BLaER1 treated with 17β-estradiol and CSF1 and Interleukin-3, amounts not matched to agents 10 nM and 100 nM (cell line): ENCODE measurements at regions not wholly inside any gene's neighbourhood (a gene's known extent, or its start where the extent isn't known, plus 50 kb on each side); places are given as distances from the start of the nearest gene placed in this dataset.

Experiments used
- H3K27ac ChIP-seq, 11 experiments: shearing (Covaris generic); formaldehyde crosslinking; 2 replicates each; pipeline ENCODE4 v1.8.1; 2022
- H3K27me3 ChIP-seq, 11 experiments: shearing (Covaris generic); formaldehyde crosslinking; 2 replicates each; pipeline ENCODE4 v1.8.1; 2022
- H3K36me3 ChIP-seq, 11 experiments: shearing (Covaris generic); formaldehyde crosslinking; 2 replicates each; pipeline ENCODE4 v1.8.1; 2022
- H3K4me1 ChIP-seq, 10 experiments: shearing (Covaris generic); formaldehyde crosslinking; 2 replicates each; pipeline ENCODE4 v1.8.1; 2022
- H3K4me2 ChIP-seq, 11 experiments: shearing (Covaris generic); formaldehyde crosslinking; 2 replicates each; pipeline ENCODE4 v1.8.1; 2022
- H3K4me3 ChIP-seq, 10 experiments: shearing (Covaris generic); formaldehyde crosslinking; 2 replicates each; pipeline ENCODE4 v1.8.1; 2022
- H3K9ac ChIP-seq, 11 experiments: shearing (Covaris generic); formaldehyde crosslinking; 2 replicates each; pipeline ENCODE4 v1.8.1; 2022
- H3K9me3 ChIP-seq, 11 experiments: shearing (Covaris generic); formaldehyde crosslinking; replicated peaks in 1 of 11; 2 replicates each; pipeline ENCODE4 v1.8.1; 2022
- H4K20me1 ChIP-seq, 11 experiments: shearing (Covaris generic); formaldehyde crosslinking; 2 replicates each; pipeline ENCODE4 v1.8.1; 2022
- Cebpa-rat ChIP-seq, 11 experiments: shearing (Covaris generic); IDR thresholded peaks; 2 replicates each; pipeline ENCODE4 v1.8.1; 2022

DNA sequence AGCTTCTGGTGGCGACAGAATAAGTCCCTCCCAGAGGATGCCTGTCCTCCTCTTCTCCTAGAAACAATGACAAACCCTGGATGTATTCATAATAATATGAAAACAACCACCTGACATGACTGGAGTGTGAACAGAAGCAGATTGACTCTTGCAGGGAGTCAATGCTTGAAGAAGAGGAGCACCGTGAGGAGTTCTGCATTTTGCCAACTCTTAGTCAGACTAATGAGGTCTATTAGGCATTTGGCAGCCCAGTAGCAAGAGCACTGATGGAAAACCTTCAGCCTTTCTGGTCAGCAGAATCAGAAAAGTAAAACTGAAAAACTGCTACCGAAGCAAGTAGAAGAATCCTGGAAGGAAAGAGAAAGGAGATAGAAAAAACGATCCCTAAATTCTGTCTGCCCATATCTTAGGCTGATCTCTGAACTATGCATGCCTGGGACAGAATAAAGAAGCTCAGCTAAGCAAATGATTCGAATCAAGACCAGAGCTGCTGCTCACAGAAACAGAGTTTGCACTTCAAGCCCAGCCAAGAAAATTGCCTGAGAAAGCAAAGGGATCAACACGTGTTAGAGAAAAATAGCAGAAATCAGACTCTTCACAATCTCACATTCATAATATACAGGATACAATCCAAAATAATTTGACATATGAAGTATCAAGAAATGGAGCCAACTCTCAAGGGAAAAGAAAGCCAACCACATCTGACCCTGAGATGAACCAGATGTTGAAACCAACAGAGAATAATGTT is 69.5 kb upstream of the OSMR start:
- Histone ChIP-seq H3K9me3 (peaks cover 0 to 5% (median 0%) of the 10 kb centered on the region in 11 experiments; a peak in 2 of 22 replicates), H3K27ac (no peak overlapping the region), H3K9ac (no peak overlapping the region), H3K36me3 (no peaks in the 10 kb centered on the region), H4K20me1 (no peaks in the 10 kb centered on the region), H3K4me1 (0 out of 20 replicates have a peak, but pooled peaks cover 0 to 4% (median 0%) of the 10 kb centered on the region in 10 experiments), H3K27me3 (no peaks in the 10 kb centered on the region), H3K4me3 (no peak overlapping the region), H3K4me2 (peak overlapping the region in 1 of 11 experiments; percentile 16; a peak in 1 of 22 replicates)
- TF ChIP-seq Cebpa-rat (IDR thresholded peaks at IDR 0.05) = no peak

DNA sequence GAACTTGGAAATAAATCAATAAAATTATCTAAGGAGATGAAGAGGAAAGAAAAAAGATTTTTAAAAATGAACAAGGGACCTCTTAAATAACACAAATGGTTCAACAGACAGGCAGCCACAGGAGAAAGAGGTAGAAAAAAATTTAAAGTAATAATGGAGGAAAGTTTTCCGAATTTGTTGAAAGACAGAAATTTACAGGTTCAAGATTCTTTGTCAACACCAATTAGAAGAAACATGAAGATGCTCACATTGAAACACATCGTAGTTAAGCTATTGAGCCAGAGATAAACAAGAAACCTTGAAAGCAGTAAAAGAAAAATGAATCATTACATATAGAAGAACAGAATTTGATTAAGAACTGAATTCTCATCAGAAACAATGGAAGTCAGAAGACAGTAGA is 68.7 kb upstream of the OSMR start:
- Histone ChIP-seq H3K4me2 (no peak overlapping the region), H3K27ac (no peak overlapping the region), H3K9ac (no peak overlapping the region), H3K36me3 (no peaks in the 10 kb centered on the region), H3K9me3 (peaks cover 0 to 5% (median 0%) of the 10 kb centered on the region in 11 experiments; a peak in 2 of 22 replicates), H3K4me3 (no peak overlapping the region), H4K20me1 (no peaks in the 10 kb centered on the region), H3K4me1 (peaks cover 0 to 8% (median 1%) of the 10 kb centered on the region in 10 experiments; a peak in 6 of 20 replicates), H3K27me3 (no peaks in the 10 kb centered on the region)
- no peak for TF ChIP-seq Cebpa-rat (IDR thresholded peaks at IDR 0.05)

DNA sequence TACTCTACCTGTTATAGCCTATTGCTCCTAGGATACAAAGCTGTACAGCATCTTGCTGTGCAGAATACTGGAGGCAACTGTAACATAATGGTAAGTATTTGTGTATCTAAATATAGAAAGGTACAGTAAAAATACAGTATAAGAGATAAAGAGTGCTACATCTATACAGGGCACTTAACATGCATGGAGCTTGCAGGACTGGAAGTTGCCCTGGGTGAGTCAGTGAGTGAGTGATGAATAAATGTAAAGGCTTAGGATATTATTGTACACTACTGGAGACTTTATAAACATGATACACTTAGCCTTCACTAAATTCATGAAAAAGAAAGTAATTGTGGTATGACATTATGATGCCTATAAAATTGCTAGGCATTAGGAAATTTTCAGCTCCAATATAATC is 65.5 kb upstream of the OSMR start:
- H3K36me3 ChIP-seq = no peaks in the 10 kb centered on the region
- H3K27me3 ChIP-seq = peaks cover 0 to 10% (median 0%) of the 10 kb centered on the region in 11 experiments; a peak in 2 of 22 replicates
- no peak overlapping the region for H3K4me3 ChIP-seq

DNA sequence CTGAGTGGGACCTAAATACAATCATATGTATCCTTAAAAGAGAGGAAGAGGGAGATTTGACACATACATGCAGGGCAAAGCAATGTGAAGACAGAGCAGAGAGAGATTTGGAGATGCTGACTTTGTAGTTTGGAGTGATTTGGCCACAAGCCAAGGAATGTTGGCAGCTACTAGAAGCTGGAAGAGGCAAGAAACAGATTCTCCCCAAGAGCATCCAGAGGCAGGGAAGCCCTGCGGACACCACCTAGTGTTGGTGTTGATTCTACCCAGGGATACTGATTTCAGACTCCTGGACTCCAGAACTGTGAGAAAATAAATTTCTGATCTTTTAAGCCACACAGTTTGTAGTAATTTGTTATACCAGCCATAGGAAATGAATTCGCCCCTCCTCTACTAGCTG is 64.9 kb upstream of the OSMR start:
- Histone ChIP-seq H3K9ac (no peak overlapping the region), H4K20me1 (no peaks in the 10 kb centered on the region), H3K4me3 (no peak overlapping the region), H3K36me3 (no peaks in the 10 kb centered on the region), H3K27ac (no peak overlapping the region), H3K27me3 (peaks cover 0 to 10% (median 0%) of the 10 kb centered on the region in 11 experiments; a peak in 2 of 22 replicates), H3K4me1 (peaks cover 0 to 24% (median 6%) of the 10 kb centered on the region in 10 experiments; a peak in 9 of 20 replicates), H3K4me2 (no peak overlapping the region), H3K9me3 (peaks cover 0 to 11% (median 0%) of the 10 kb centered on the region in 11 experiments; a peak in 4 of 22 replicates)
- TF ChIP-seq Cebpa-rat (IDR thresholded peaks at IDR 0.05) = no peak

More for the DNA sequence above, 65.5 kb upstream of the OSMR start:
- H3K27ac ChIP-seq = no peak overlapping the region
- no peak overlapping the region for H3K4me2 ChIP-seq
- H3K9ac ChIP-seq = no peak overlapping the region
- no peaks in the 10 kb centered on the region for H4K20me1 ChIP-seq
- H3K4me1 ChIP-seq = peaks cover 0 to 24% (median 6%) of the 10 kb centered on the region in 10 experiments; a peak in 9 of 20 replicates
- H3K9me3 ChIP-seq = peaks cover 0 to 6% (median 0%) of the 10 kb centered on the region in 11 experiments; a peak in 3 of 22 replicates
- TF ChIP-seq Cebpa-rat (IDR thresholded peaks at IDR 0.05) = no peak

DNA sequence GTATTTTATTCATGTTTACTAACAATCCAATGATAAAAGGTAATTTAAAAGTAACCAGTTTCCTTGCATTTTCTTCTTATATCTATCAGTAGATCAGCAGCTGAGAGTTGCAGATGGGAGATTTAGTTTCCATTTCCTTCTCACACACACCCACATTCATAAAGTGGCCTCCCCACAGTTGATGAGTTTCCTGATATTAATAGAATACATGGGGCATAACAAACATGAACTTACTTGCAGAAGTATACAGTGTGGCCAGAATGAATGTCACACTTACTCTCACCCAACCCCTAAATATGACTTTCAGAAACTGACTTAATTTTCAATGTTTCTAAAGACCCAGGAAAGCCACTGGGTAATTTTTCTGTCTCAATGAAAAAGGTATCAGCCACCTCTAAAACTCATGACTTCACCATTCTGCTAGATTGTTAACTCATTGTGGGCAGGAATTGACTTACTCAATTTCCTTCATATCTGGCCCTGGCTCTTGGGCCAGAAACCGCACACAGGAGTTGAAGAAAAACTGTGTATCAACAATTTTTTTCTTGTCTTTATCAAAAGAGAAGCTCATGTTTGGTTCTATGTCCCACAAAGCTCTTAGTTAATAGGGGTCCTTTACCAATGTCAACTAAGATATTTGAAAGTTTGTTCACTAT is 63.5 kb upstream of the OSMR start:
- Histone ChIP-seq H3K36me3 (no peaks in the 10 kb centered on the region), H3K9ac (no peak overlapping the region), H3K4me3 (no peak overlapping the region), H3K27me3 (peaks cover 0 to 10% (median 0%) of the 10 kb centered on the region in 11 experiments; a peak in 2 of 22 replicates), H3K27ac (peak overlapping the region in 1 of 11 experiments; percentile 16; a peak in 1 of 22 replicates), H4K20me1 (no peaks in the 10 kb centered on the region), H3K4me1 (peaks cover 0 to 24% (median 4%) of the 10 kb centered on the region in 10 experiments; a peak in 9 of 20 replicates), H3K9me3 (peaks cover 8 to 23% (median 11%) of the 10 kb centered on the region in 11 experiments; a peak in 19 of 22 replicates), H3K4me2 (peak overlapping the region in 5 of 11 experiments; percentile 1 to 37 (median 8); a peak in 5 of 22 replicates)
- TF ChIP-seq Cebpa-rat (IDR thresholded peaks at IDR 0.05) = no peak

DNA sequence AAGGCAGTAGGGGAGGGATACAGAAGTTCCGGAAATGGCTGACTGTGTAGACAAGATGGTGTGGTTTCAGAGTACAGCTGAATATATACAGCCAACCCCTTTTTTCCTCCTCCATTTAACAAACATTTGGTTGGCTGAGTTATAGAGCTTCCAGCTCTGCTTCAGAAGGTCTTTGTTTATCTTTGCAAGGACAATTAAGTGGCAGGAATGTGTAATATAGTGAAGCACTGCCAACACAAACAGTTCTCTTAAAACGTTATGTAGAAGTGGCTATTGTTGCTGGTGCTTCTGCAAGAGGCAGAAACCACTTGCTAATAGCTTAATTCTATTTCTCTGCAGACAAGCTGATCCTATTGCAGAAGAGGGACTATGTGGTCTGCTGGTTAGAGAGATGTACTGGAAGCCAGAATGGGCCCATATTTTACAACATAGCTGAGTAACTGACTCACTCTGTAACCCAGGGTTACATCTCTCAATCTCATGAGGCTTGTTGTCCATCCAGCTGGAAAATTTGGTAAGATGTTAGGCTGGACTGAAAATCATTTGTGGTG is 62.7 kb upstream of the OSMR start:
- peaks cover 0 to 24% (median 4%) of the 10 kb centered on the region in 10 experiments; a peak in 9 of 20 replicates for H3K4me1 ChIP-seq
- H3K4me3 ChIP-seq = no peak overlapping the region
- peaks cover 0 to 10% (median 0%) of the 10 kb centered on the region in 11 experiments; a peak in 2 of 22 replicates for H3K27me3 ChIP-seq
- H3K27ac ChIP-seq = 0 out of 22 replicates have a peak overlapping the region, but pooled peaks of 1 of the 11 experiments have one; percentile 16
- no peaks in the 10 kb centered on the region for H3K36me3 ChIP-seq
- H4K20me1 ChIP-seq = no peaks in the 10 kb centered on the region
- TF ChIP-seq Cebpa-rat (IDR thresholded peaks at IDR 0.05) = no peak
- peak overlapping the region in 2 of 11 experiments; percentile 1 to 24; a peak in 3 of 22 replicates for H3K4me2 ChIP-seq
- H3K9me3 ChIP-seq = peaks cover 8 to 28% (median 15%) of the 10 kb centered on the region in 11 experiments; a peak in 19 of 22 replicates
- H3K9ac ChIP-seq = no peak overlapping the region

DNA sequence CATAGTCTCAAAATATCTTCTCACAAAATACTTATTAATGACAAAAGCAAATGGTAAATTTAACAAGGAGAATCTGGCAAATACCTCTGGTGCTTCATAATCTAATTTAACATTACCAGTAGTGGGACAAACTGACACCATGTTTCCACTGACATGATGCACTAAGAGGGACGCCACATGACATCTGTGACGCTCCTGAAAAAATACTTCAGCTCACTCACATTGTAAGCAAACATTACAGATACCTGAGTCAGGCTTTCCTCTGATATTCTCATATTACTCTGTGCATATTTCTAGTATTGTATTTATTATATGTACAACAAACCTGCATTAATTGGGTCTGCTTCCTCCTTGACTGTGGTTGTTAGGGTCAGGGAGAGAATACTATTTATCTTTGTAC is 56.7 kb upstream of the OSMR start:
- Histone ChIP-seq H3K27ac (no peak overlapping the region), H3K4me3 (no peak overlapping the region), H3K9me3 (peaks cover 8 to 23% (median 15%) of the 10 kb centered on the region in 11 experiments; a peak in 19 of 22 replicates), H3K36me3 (no peaks in the 10 kb centered on the region), H3K4me1 (peaks cover 0 to 10% (median 0%) of the 10 kb centered on the region in 10 experiments; a peak in 4 of 20 replicates), H4K20me1 (no peaks in the 10 kb centered on the region), H3K4me2 (no peak overlapping the region), H3K9ac (no peak overlapping the region), H3K27me3 (peaks cover 0 to 22% (median 0%) of the 10 kb centered on the region in 11 experiments; a peak in 4 of 22 replicates)
- TF ChIP-seq Cebpa-rat (IDR thresholded peaks at IDR 0.05) = no peak

DNA sequence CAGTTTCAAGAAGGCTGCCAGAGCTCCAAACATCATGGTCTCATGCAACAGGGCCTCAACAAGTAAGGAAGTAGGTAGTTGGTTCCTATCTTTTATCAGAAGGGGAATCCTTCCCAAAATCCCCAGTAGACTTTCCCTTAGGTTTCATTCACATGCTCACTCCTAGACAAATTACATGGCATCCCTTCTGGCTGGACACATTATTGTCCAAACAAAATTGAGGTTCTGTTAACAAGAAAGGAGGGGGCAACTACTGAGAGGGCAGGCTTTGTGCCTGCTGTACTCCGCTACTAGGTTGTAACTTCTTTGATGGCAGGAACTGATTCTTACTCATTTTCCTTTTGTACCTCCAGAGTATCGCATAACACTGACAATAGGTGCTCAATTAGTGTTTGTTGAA is 56.0 kb upstream of the OSMR start:
- Histone ChIP-seq H3K4me1 (peaks cover 0 to 10% (median 0%) of the 10 kb centered on the region in 10 experiments; a peak in 4 of 20 replicates), H4K20me1 (no peaks in the 10 kb centered on the region), H3K27me3 (peaks cover 0 to 28% (median 0%) of the 10 kb centered on the region in 11 experiments; a peak in 4 of 22 replicates), H3K9me3 (peaks cover 8 to 23% (median 15%) of the 10 kb centered on the region in 11 experiments; a peak in 19 of 22 replicates), H3K4me2 (peak overlapping the region in 2 of 11 experiments; percentile 21 to 30; a peak in 2 of 22 replicates), H3K36me3 (no peaks in the 10 kb centered on the region), H3K27ac (no peak overlapping the region), H3K4me3 (no peak overlapping the region), H3K9ac (no peak overlapping the region)
- TF ChIP-seq Cebpa-rat (IDR thresholded peaks at IDR 0.05) = no peak
